CD4-positive, alpha-beta T cell treated with Interleukin-21 for 1 hour (primary cell): ENCODE measurements at regions not wholly inside any gene's neighbourhood (a gene's known extent, or its start where the extent isn't known, plus 50 kb on each side); places are given as distances from the start of the nearest gene placed in this dataset.
"Not testable (repeated sequence)": the region's sequence is repeated elsewhere in the genome, so short reads cannot be mapped to it uniquely, and the experiment has no call there.

Experiments
- DNase-seq: peaks from one replicate; pipeline ENCODE4 v3.0.0-alpha.2; 2020

DNA sequence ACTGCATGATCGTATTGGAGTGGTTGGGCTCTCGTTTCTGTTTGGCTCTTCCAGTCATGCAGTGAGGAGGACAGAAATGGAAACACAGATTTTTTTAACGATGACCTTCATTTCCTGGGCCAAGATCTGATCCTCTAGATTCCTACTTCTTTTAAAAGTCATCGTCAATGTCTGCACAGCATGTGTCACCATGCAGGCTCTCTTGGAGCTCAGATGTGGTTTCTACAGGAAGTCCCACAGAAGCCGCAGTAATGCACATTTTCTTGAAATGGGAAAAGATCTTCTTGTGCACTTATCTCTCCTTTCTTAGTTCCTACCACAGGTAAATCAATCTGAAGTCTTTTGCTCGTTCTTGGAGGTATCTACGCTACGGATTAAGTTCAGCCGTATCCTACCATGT lies 626.9 kb downstream of the EFNB2 start:
- DNase-seq, result peak; percentile 21

- DNase-seq, result no peak
Measured at GRCh38 chr13:105907319-105908019, 628.0 kb downstream of the EFNB2 start.

GRCh38 chr13:105906746-105907145 lies 628.7 kb downstream of the EFNB2 start:
- no peak for DNase-seq

DNA sequence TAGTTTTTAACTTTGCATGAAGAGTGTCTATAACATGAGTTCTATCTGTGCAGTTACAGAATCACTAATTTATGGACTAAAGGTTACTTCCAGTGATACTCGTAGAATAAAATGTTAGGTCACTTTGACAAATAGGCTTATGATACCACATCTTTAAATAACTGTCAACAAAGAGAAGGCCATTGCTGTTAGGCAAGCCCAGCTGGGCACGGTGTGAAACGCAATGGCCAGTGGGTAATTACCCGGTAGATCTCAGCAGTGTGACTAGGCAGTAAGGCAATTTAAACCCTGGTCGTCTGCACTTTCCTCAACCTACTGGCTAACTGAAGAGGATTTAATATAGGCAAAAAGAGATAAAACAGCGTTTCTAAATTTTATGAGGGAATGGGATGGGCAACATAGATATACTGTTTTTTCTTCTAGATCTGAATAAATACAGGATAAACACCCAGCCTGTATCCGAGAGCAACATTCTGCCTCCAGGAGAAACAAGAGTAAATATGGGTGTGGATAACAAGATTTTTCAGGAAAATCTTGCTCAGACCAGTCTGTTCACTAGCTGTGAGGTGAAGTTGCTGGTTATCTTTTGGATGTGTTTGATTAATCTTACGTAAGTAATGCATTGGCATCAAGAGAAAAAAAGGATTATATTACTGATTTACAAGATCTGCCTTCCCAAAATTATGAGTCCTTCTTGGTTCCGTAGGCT lies 631.3 kb downstream of the EFNB2 start:
- no peak for DNase-seq

DNA sequence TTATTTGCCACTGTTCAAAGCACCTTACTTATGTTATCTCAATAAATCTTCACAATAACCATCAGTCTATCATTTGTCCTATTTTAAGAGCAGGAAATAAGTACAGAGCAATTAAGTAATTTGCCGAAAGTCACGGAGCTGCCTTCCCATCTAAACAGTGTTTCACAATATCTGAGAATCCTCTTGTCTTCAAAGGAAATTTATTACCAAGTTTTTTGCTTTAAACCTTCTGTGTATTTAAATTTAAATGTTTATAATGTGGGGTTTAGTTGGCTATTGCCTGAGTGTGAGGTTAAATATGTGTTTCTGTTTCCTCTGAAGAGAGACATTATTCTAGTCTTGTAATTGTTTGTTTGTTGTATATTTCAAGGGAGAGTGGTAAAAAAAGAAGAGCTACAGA lies 633.1 kb downstream of the EFNB2 start:
- DNase-seq, result no peak

DNA sequence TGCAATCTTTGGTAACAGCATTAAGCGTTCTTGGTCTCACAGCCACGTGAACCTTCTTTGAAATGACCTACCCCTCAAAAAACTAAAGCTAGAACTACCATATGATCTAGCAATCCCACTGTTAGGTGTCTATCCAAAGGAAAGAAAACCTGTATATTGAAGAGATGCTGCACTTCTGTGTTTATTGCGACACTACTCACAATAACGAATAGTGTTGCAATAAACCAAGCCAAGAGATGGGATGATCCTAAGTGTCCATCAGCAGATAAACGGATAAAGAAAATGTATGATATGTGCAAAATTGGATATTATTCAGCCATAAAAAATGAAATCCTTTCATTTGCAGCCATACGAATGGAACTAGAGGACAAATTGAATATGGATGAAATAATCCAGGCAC lies 637.9 kb downstream of the EFNB2 start:
- DNase-seq, result no peak

DNA sequence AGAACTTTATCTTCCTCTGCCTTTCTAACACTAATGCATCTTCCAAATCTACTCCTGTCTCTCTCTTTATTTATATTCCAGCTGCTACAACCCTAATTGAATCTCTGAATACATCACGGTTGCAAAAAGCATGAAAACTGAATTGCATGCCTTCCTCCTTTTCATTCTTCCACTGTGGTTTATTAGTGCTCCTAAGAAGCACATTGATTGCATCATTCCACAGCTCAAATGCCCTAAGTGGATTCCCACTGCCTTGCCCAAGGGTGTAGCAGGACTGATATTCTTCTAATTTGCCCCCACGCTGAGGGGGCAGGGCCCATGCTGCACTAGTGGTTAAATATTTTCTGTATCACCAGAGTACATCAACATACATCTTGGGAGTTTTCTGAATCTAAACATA lies 640.8 kb downstream of the EFNB2 start:
- DNase-seq, result no peak

DNA sequence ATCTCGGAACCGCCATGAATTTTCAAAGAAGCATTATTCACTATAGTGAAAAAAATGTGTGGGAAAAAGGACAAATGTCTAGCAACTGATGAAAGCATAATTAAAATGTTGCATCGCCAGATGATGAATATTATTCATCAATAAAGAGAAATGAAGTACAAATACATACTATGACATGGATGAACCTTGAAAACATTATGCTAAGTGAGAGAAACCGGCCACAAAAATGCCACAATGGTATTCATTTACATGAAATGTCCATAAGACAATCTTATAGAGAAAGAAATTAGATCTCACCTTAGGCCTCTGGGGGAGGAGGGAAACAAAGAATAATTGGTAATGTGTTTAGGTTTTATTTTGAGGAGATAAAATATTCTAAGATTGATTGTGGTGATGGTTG lies 645.0 kb downstream of the EFNB2 start:
- DNase-seq, result no peak

GRCh38 chr13:105878119-105878700 lies 657.3 kb downstream of the EFNB2 start:
- DNase-seq, result no peak

- DNase-seq, result no peak
Measured at GRCh38 chr13:105874814-105875213, 660.6 kb downstream of the EFNB2 start.

- DNase-seq, result no peak
Measured at GRCh38 chr13:105871768-105872167, 663.7 kb downstream of the EFNB2 start.

GRCh38 chr13:105871326-105871725 lies 664.1 kb downstream of the EFNB2 start:
- no peak for DNase-seq

DNA sequence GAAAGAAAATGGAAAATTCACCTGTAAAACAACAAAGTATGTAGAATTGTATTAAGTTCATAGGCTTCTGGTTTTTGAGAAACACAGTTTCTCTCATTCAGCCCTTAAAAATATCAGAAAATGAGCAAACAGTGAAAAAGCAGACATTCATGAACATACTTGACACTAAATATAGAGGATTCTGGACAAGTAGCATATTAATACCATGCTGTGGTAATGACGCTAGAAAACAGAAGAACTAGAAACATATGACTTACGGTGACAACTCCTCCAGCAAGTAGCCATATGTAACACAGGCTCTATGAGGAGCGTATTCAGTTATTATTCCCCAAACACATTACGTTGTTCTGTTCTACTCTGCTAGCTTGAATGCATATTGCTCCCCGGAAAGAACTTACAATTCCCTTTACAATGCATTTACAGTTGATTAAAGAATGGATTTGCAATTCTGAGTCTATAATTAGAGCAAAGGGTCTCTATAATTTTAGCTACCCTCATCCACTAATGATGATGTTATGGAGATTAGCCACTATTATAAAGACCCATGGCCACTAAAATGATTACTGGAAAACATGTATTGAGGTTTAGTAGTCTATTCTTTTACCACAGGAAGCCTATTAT lies 672.1 kb downstream of the EFNB2 start:
- DNase-seq, result no peak

GRCh38 chr13:105848494-105848893 lies 687.0 kb downstream of the EFNB2 start:
- no peak for DNase-seq

GRCh38 chr13:105847527-105848291 lies 687.8 kb downstream of the EFNB2 start:
- no peak for DNase-seq

DNA sequence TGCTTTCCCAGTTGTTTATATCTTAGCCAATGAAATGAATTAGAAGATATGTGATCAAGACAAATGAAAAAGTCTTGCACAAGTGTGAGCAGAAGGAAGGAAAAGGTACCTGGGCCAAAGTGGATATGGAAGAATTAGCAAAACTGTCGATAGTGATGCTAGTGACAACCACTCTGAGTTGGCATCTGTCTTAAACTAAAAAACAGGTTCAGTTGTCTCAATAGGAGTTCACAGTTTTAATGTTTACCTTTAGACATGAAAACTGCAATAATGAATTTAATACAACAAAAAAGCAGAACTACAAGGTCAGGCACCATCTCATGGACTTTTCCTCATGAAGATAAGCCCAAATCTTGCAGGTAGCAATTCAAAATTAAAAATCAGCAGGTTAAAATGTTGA lies 688.5 kb downstream of the EFNB2 start:
- DNase-seq, result no peak

DNA sequence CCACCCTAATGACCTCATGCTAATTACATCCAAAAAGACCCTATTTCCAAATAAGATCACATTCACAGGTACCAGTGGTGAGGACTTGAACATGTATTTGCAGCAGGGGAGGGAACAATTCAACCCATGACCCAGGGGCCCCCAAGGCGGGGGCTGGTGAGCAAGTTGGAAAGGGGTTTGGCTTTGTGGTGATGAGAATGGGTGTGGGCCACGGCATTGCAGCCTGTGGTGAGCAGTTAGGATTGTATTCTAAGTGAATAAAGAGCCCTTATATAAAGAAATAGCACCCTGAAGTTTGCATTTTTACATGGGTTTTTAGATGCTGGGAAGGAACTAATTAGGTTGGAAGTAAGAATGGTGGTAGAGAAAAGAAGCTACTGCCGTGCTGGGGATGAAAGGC lies 694.2 kb downstream of the EFNB2 start:
- DNase-seq, result no peak

DNA sequence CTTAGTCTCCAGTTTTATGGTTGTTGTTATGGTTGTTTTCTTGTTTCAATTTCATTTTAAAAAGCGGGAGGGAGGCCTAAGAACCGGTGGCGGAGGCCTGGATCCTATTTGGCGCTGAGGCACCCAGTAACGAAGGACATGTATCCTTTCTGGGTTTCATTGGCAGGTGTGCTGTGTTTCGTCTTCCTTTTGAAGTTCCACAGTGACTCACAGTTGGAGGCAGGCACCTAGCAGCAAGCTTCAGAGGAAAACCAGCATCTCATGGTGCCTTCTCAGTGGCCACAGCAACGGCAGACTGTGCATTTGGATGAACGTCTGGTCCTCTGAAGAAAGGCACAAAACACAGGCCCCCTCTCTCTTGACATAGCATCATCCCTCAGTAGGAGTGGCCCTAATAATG lies 697.2 kb downstream of the EFNB2 start:
- DNase-seq, result no peak

DNA sequence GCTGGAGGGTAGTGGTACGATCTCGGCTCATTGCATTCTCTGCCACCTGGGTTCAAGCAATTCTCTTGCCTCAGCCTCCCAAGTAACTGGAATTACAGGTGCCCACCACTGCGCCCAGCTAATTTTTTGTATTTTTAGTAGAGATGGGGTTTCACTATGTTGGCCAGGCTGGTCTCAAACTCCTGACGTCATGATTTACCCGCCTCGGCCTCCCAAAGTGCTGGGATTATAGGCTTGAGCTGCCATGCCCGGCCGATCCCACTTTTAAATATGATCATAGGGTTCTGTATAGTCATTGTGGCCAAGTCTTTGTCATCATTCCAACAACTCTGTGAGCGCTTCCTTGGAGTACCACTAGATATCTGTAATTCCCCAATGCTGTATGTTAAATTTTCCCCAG lies 698.2 kb downstream of the EFNB2 start:
- DNase-seq, result not testable (repeated sequence)

DNA sequence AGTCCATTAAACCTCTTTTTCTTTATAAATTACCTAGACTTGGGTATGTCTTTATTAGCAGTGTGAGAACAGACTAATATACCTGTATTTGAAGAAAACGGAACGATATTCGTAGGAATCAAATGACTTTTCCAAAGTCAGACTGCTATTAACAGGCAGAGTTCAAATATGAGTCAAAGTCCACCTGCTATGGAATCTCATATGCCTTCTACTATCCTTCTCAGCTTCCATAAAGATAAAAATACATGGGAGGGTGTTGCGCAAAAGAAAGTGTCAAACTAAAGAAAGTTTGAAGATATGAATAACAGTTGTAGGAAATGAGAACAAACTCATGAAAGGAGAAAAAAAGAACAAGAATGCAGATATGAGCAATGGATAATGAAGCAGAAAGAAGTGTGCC lies 704.6 kb downstream of the EFNB2 start:
- no peak for DNase-seq

- no peak for DNase-seq
Measured at GRCh38 chr13:105827111-105827809, 708.2 kb downstream of the EFNB2 start.

DNA sequence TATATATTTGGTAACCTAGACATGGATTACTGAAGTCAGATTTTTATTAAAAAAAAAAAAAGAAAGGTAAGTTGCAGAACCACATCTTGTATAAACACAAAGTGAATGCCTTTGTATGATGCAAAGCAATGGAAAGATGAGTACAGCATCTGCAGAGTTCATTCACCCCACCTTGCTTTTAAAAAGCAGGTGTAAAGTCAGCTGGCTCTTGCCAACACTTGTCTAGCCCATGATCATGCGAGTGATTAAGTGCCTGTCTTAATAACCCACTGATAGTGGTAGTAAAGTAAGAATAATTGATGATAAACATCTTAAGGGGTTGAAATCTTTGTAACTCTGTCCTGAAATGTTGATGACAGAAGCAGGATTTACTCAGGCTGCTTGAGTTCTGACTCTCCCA lies 710.4 kb downstream of the EFNB2 start:
- no peak for DNase-seq

DNA sequence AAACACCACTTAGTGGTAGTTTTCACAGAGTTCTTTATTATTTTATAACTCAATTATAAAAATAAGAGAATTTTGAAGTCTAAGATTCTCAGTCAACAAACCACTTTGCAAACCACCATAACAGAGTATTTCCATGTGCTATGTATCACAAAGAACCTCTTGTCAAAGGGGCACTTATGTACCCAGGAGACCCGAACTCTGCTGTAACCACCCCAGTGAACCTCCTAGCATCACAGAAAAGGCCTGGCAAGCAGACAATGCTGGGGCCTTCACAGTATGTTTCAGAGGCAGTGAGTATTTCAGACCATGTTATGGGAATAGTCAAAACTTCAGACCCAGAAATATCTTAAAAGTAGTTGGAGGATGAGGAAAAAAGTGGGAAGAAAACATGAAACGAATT lies 714.1 kb downstream of the EFNB2 start:
- DNase-seq, result no peak
